ENCODE measurements at regions not wholly inside any gene's neighbourhood (a gene's known extent, or its start where the extent isn't known, plus 50 kb on each side); places are given as distances from the start of the nearest gene placed in this dataset.
A peak's percentile ranks its signal among the peaks of the same experiment; 100 is the strongest.

DNA sequence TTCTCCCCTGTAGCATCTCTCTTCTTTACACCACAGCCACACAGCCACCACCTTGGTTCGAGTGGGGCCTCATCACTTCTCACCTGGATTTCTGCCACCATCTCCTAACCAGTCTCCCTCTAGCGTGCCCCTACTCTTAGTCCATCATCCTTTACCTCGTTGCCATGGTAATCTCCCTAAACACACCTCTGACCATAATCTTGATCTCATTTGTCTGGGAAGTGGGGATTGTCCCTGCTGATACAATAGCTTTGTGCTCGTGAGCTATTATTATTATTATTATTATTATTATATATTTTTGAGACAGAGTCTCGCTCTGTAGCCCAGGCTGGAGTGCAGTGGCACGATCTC is 76.5 kb upstream of the HSPA9 start:
- Mint-ChIP-seq H3K4me1 (ENCODE audit: unreplicated experiment) (peaks cover 21% of the 10 kb centered on the region), H3K27me3 (ENCODE audit: unreplicated experiment) (peaks cover 2% of the 10 kb centered on the region), H3K9me3 (ENCODE audit: unreplicated experiment) (no peaks in the 10 kb centered on the region), H3K4me3 (ENCODE audit: unreplicated experiment) (peak overlapping the region; percentile 20), H3K27ac (ENCODE audit: unreplicated experiment) (peak overlapping the region; percentile 79), H3K36me3 (ENCODE audit: low read depth, unreplicated experiment) (no peaks in the 10 kb centered on the region)
- no peak for DNase-seq (ENCODE audit: low spot score)
- TF ChIP-seq, protein P1, sequence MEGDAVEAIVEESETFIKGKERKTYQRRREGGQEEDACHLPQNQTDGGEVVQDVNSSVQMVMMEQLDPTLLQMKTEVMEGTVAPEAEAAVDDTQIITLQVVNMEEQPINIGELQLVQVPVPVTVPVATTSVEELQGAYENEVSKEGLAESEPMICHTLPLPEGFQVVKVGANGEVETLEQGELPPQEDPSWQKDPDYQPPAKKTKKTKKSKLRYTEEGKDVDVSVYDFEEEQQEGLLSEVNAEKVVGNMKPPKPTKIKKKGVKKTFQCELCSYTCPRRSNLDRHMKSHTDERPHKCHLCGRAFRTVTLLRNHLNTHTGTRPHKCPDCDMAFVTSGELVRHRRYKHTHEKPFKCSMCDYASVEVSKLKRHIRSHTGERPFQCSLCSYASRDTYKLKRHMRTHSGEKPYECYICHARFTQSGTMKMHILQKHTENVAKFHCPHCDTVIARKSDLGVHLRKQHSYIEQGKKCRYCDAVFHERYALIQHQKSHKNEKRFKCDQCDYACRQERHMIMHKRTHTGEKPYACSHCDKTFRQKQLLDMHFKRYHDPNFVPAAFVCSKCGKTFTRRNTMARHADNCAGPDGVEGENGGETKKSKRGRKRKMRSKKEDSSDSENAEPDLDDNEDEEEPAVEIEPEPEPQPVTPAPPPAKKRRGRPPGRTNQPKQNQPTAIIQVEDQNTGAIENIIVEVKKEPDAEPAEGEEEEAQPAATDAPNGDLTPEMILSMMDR (IDR thresholded peaks at IDR 0.05; ENCODE audit: unreplicated experiment), result no peak

DNA sequence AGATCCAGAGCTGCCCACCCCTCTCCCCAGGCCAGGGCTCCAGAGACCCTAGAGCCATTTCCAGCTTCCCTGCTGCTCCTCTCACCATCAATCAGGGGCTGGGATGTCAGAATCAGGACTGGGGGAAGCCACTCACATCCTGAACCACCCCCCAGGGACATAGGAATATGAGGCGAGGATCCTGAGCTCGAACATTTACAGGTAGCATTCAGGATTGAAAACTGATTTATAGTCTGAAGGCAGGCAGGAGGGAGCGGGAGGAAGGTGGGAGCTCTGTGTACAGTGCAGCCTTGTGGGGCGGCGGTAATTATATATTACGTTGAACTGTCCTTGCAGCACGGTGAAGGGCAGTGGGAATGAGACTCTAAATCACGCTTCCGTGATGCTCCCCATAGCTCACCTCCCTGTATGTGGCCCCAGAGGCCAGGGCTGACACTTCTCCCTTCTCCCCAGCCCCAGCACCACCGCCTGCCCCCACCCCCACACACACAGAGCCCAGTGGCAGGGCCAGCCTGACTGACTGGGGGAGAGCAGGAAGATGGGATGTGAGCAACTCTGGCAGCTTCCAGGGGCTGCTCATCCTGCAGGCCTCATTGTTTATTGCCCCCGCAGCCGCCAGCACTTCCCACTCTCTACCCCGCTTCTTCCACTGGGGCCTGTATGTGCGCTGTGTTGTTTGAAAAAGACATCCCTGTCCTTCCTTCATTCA is 76.0 kb upstream of the HSPA9 start:
- H3K27ac Mint-ChIP-seq (ENCODE audit: unreplicated experiment), result peak overlapping the region; percentile 79
- no peaks in the 10 kb centered on the region for H3K36me3 Mint-ChIP-seq (ENCODE audit: low read depth, unreplicated experiment)
- peaks cover 21% of the 10 kb centered on the region for H3K4me1 Mint-ChIP-seq (ENCODE audit: unreplicated experiment)
- H3K9me3 Mint-ChIP-seq (ENCODE audit: unreplicated experiment), result no peaks in the 10 kb centered on the region
- TF ChIP-seq, protein P1 (IDR thresholded peaks at IDR 0.05; ENCODE audit: unreplicated experiment), result no peak
- H3K27me3 Mint-ChIP-seq (ENCODE audit: unreplicated experiment), result peaks cover 2% of the 10 kb centered on the region
- peak; percentile 21 for DNase-seq (ENCODE audit: low spot score)
- H3K4me3 Mint-ChIP-seq (ENCODE audit: unreplicated experiment), result peak overlapping the region; percentile 20

DNA sequence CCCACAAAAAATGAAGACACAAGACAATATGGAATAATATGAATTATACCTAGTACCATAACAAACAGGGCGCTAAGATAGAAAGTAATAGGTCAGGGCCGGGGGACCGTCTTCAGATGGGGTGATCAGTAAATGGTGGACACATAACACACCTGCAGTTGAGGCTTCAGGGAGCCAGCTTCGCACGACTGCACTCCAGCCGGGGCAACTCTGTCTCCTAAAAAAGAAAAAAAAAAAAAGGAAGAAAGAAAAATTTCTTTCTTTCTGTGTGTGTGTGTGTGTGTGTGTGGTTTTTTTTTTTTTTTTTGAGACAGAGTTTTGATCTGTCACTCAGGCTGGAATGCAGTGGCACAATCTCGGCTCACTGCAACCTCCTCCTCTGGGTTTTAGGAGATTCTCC is 75.0 kb upstream of the HSPA9 start:
- TF ChIP-seq, protein P1 (IDR thresholded peaks at IDR 0.05; ENCODE audit: unreplicated experiment), result no peak
- Mint-ChIP-seq H3K9me3 (ENCODE audit: unreplicated experiment) (no peaks in the 10 kb centered on the region), H3K27ac (ENCODE audit: unreplicated experiment) (no peak overlapping the region), H3K27me3 (ENCODE audit: unreplicated experiment) (peaks cover 2% of the 10 kb centered on the region), H3K4me3 (ENCODE audit: unreplicated experiment) (no peak overlapping the region), H3K4me1 (ENCODE audit: unreplicated experiment) (peaks cover 21% of the 10 kb centered on the region), H3K36me3 (ENCODE audit: low read depth, unreplicated experiment) (no peaks in the 10 kb centered on the region)
- no peak for DNase-seq (ENCODE audit: low spot score)

DNA sequence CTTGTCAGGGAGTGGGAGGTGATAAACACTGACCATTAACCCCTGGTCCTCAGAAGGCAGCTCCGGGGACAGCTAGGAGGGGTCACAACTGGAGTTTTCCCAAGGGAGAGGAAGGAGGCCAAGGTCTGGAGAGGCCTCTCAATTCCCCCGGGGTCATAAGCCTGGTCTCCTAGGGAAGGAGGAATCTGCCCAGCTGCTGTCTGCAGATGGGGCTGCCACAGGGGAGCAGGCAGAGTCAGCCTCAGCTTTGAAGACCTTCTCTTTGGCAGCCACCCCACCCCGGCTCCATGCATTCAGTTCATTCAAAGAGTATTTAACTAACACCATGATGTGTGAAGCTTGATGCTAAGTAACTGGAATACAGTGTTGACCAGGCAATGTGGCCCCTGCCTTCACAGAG is 74.6 kb upstream of the HSPA9 start:
- Mint-ChIP-seq H3K36me3 (ENCODE audit: low read depth, unreplicated experiment) (no peaks in the 10 kb centered on the region), H3K9me3 (ENCODE audit: unreplicated experiment) (no peaks in the 10 kb centered on the region), H3K27me3 (ENCODE audit: unreplicated experiment) (peaks cover 2% of the 10 kb centered on the region), H3K4me3 (ENCODE audit: unreplicated experiment) (no peak overlapping the region), H3K27ac (ENCODE audit: unreplicated experiment) (no peak overlapping the region), H3K4me1 (ENCODE audit: unreplicated experiment) (peaks cover 25% of the 10 kb centered on the region)
- TF ChIP-seq, protein P1 (IDR thresholded peaks at IDR 0.05; ENCODE audit: unreplicated experiment), result no peak
- no peak for DNase-seq (ENCODE audit: low spot score)

DNA sequence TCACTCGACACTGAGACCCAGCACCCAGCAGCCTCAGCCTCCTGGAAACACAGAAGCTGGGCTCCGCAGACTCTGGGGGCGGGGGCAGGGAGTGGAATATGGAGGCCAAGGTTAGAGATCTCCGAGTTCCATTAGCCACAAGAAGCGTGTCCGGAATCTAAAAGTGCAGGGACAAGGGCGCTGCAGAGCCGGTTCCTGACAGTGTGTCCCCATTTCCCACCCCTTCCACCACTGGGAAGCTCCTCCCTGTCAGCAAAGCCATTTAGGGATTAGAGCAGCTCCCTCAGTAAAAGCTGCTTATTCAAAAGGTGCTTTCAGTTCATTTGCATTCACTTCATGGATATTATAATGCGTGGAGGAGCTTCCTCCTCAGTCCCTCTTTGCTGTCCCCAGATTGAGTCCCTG is 74.1 kb upstream of the HSPA9 start:
- no peaks in the 10 kb centered on the region for H3K9me3 Mint-ChIP-seq (ENCODE audit: unreplicated experiment)
- peaks cover 2% of the 10 kb centered on the region for H3K27me3 Mint-ChIP-seq (ENCODE audit: unreplicated experiment)
- H3K4me3 Mint-ChIP-seq (ENCODE audit: unreplicated experiment), result no peak overlapping the region
- H3K36me3 Mint-ChIP-seq (ENCODE audit: low read depth, unreplicated experiment), result no peaks in the 10 kb centered on the region
- H3K4me1 Mint-ChIP-seq (ENCODE audit: unreplicated experiment), result peaks cover 27% of the 10 kb centered on the region
- H3K27ac Mint-ChIP-seq (ENCODE audit: unreplicated experiment), result no peak overlapping the region
- DNase-seq (ENCODE audit: low spot score), result no peak
- TF ChIP-seq, protein P1 (IDR thresholded peaks at IDR 0.05; ENCODE audit: unreplicated experiment), result no peak

Data from endothelial cell (in vitro differentiated cells).